IPS-20b (cell line): ENCODE measurements at regions not wholly inside any gene's neighbourhood (a gene's known extent, or its start where the extent isn't known, plus 50 kb on each side); places are given as distances from the start of the nearest gene placed in this dataset.

Experiments used
- H3K27ac ChIP-seq: one replicate; pipeline ENCODE4 v1.5.1; 2013; ENCODE audit warnings: low read length
- H3K27me3 ChIP-seq: 2 replicates; pipeline ENCODE4 v1.6.1; 2013; ENCODE audit warnings: mild to moderate bottlenecking, low read length, inconsistent platforms; ENCODE audit not compliant: insufficient read depth
- H3K36me3 ChIP-seq: 2 replicates; pipeline ENCODE4 v1.6.1; 2013; ENCODE audit warnings: low read depth, mild to moderate bottlenecking, inconsistent platforms, low read length, moderate library complexity; ENCODE audit not compliant: insufficient read depth
- H3K4me1 ChIP-seq: 2 replicates; pipeline ENCODE4 v1.6.1; 2013; ENCODE audit warnings: mild to moderate bottlenecking, control low read depth, inconsistent platforms, low read length, moderate library complexity; ENCODE audit not compliant: insufficient read depth
- H3K4me3 ChIP-seq: 2 replicates; pipeline ENCODE4 v1.5.1; 2013; ENCODE audit warnings: mild to moderate bottlenecking, low read length, inconsistent platforms
- H3K9ac ChIP-seq: 2 replicates; pipeline ENCODE4 v1.6.1; 2013; ENCODE audit warnings: low read depth, mild to moderate bottlenecking, inconsistent platforms, low read length, moderate library complexity
- H3K9me3 ChIP-seq: 2 replicates; pipeline ENCODE4 v1.6.1; 2013; ENCODE audit warnings: mild to moderate bottlenecking, low read depth, low read length, inconsistent platforms; ENCODE audit not compliant: insufficient read depth

DNA sequence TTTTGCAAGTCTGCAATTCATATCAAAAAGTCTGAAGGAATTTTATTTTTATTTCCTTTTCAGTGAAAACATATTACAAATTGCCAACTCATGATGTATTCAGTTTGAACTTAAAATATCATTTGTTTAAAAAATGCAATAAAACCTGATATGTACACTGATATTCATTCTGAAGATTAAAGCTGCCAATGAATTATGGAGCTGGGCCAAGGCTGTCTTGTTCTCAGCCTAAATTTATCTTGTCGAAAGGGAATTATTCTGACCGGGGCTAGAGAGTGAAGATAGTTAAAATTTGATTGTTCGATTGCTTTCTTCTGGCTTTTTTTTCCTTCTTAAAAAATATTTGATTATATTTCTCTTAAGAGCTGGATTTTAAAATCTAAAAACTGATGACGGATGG, 54.0 kb upstream of the RBFOX1 start:
- no peaks in the 10 kb centered on the region for H3K9me3 ChIP-seq
- no peak overlapping the region for H3K4me3 ChIP-seq
- no peak overlapping the region for H3K9ac ChIP-seq
- H3K27me3 ChIP-seq = no peaks in the 10 kb centered on the region
- H3K27ac ChIP-seq = no peak overlapping the region
- H3K4me1 ChIP-seq = no peaks in the 10 kb centered on the region
- H3K36me3 ChIP-seq = no peaks in the 10 kb centered on the region

DNA sequence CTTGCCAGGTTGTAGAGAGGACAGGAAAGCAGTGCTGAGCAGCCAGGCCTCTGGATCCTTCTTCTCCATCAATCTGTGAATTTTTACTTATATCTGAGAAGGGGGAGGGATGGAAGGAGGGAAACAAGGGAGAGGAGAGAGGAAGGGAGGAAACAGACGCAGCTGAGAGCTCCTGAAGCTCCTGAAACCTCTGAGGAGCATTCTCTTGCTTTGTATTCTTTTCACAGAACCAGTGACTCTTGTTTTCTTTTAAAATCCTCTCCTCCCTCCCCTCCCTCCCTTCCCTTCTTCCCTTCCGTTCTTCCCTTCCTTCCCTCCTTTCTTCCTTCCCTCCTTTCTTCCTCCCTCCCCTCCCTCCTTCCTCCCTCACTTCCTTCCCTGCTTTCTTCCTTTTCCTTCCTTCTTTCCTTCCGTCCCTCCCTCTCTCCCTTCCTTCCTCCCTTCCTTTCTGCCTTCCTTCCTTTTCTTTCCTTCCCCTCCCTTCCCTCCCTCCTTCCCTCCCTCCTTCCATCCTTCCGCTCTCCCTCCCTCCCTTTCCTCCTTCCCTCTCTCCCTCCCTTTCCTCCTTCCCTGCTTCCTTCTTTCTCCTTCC, 60.0 kb upstream of the RBFOX1 start:
- Histone ChIP-seq H3K4me3 (no peak overlapping the region), H3K4me1 (no peaks in the 10 kb centered on the region), H3K9ac (no peak overlapping the region), H3K36me3 (no peaks in the 10 kb centered on the region), H3K9me3 (no peaks in the 10 kb centered on the region), H3K27me3 (no peaks in the 10 kb centered on the region), H3K27ac (no peak overlapping the region)

DNA sequence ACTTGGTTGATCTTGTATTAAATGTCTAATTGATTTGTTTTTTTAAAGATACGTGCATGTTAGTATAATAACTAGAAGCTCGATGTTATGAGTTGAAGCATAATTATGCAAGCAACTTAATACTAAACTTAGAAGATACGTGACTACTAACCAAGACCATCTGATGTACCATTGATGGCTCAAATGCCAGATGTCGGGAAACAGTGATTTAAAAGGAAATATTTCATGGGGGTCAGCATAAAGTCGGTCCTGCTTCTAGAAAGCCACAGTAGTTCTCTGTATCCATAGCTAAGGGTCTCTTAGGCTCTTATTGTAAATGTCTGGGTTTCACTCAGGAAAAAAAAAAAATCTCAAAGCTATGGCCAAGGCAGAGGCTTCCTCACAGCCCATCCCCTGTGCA, 61.2 kb upstream of the RBFOX1 start:
- H3K9ac ChIP-seq = no peak overlapping the region
- no peaks in the 10 kb centered on the region for H3K4me1 ChIP-seq
- no peak overlapping the region for H3K27ac ChIP-seq
- H3K27me3 ChIP-seq = no peaks in the 10 kb centered on the region
- H3K4me3 ChIP-seq = no peak overlapping the region
- no peaks in the 10 kb centered on the region for H3K36me3 ChIP-seq
- H3K9me3 ChIP-seq = no peaks in the 10 kb centered on the region

DNA sequence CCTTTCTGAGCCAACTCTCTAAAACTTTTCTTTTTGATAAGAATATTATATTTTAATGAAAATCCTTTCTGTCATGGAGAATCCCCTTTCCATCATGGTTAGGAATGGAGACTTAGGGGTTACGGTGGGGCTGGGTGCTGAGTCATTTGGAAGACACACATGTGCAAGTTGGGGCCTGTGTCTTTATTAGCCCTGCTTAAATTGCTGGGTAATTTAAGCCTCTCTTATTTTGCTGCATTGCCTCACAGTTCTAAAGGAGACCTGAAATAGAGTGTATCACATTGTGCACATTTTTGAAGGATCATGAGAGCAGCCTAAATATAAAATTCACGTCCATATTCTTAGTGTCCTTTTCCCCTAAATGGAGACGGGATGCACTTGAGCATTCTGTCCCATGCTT, 61.8 kb upstream of the RBFOX1 start:
- Histone ChIP-seq H3K27me3 (no peaks in the 10 kb centered on the region), H3K9ac (no peak overlapping the region), H3K9me3 (no peaks in the 10 kb centered on the region), H3K4me1 (no peaks in the 10 kb centered on the region), H3K36me3 (no peaks in the 10 kb centered on the region), H3K27ac (no peak overlapping the region), H3K4me3 (no peak overlapping the region)

DNA sequence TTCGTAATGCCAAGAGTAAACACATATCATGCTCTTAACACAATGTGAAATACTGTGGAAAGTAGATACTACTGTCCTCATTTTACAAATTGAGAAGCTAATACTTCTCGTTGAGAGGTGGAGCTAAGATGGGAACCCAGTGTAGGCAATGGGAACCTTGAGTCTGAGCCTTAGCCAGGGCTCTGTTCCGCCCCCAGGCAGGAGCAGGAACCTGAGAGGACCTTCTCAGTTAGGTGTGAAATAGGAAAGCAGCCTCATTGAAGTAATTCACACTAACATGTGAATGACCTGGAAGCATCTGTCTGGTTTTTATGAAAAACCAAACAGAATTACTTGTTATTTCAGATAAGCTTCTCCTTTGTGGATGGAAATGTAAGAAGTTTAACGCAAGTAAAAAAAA, 62.6 kb upstream of the RBFOX1 start:
- no peaks in the 10 kb centered on the region for H3K27me3 ChIP-seq
- H3K9ac ChIP-seq = no peak overlapping the region
- H3K4me1 ChIP-seq = no peaks in the 10 kb centered on the region
- H3K9me3 ChIP-seq = no peaks in the 10 kb centered on the region
- no peak overlapping the region for H3K4me3 ChIP-seq
- H3K27ac ChIP-seq = no peak overlapping the region
- H3K36me3 ChIP-seq = no peaks in the 10 kb centered on the region

DNA sequence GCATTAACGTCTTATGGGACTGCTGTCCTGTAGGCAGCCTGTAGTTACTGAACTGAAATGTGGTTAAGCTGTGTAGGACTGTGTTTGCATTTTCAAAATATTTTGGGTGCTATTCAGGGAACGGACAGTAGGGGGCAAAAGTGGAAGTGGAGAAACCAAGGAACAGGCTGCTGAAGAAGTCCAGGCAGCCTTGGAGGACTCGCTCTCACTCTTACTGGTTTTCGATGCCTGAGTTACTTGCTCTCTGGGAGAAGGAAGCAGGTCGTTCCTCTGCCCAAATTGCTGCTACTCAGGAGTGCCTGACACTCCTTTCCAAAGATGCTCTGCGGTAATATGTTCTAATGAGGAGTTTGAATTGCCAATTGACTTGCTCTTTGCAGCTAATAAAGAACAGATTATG, 64.5 kb upstream of the RBFOX1 start:
- no peaks in the 10 kb centered on the region for H3K27me3 ChIP-seq
- no peak overlapping the region for H3K9ac ChIP-seq
- H3K4me3 ChIP-seq = no peak overlapping the region
- H3K36me3 ChIP-seq = no peaks in the 10 kb centered on the region
- H3K27ac ChIP-seq = no peak overlapping the region
- no peaks in the 10 kb centered on the region for H3K4me1 ChIP-seq
- no peaks in the 10 kb centered on the region for H3K9me3 ChIP-seq

DNA sequence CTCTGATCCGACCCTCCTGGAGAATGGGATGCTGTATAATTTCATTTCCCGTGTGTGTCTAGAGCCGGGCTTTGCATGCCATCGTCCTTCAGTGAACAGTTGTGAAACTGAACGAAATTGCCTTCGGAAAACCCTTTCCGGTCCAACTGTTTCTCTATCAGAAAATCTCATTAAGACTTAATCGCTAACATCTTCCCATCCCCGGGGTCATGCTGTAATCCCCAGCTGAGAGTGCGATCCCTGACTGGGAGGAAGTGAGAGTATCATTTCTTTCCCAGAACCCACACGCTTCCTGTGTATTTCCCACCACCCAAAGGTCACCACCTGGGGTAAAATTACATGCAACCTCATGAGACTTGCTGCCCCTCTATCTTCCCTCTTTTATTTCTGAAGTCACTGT, 75.6 kb upstream of the RBFOX1 start:
- Histone ChIP-seq H3K9me3 (no peaks in the 10 kb centered on the region), H3K27ac (no peak overlapping the region), H3K27me3 (no peaks in the 10 kb centered on the region), H3K4me1 (no peaks in the 10 kb centered on the region), H3K4me3 (no peak overlapping the region), H3K9ac (no peak overlapping the region), H3K36me3 (no peaks in the 10 kb centered on the region)

DNA sequence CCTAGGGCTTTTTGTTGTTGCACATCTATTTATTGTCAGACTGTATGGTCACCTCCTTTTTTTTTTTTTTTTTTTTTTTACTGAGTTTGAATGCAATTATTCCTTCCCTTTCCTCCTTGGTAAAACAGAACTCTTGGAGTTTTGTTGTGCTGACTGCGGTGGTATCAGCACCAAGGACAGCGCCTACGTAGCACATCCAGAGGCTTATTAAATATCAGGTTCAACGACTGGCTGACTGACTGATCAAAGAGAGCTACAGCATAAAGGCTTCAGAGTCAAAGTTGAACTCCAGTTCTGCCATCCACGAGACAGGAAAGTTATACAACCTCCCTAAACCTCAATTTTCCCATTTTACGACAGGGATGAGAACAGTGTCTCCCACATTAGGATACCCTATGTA, 86.1 kb upstream of the RBFOX1 start:
- Histone ChIP-seq H3K9me3 (no peaks in the 10 kb centered on the region), H3K27ac (no peak overlapping the region), H3K4me3 (no peak overlapping the region), H3K36me3 (no peaks in the 10 kb centered on the region), H3K9ac (no peak overlapping the region), H3K27me3 (no peaks in the 10 kb centered on the region), H3K4me1 (no peaks in the 10 kb centered on the region; the same call in 1 of the 2 replicates)

DNA sequence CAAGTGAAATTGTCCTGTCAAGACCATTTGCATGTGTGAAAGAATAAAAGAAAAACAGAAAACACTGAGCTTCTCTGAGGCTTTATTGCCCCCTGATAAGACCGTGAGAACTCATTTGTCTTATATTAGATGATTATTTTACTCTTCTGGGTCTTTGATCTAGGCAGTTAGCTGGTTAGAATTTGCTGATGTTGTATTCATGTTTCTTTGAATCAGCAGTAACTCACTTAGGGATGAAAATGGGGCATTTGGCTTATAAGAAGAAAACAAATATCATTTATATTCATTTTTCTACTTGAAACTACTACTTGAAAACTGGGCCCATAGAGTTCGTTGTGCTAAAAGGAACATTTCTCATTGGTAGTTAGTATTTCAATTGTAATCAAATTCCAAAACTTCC, 93.1 kb upstream of the RBFOX1 start:
- no peaks in the 10 kb centered on the region for H3K36me3 ChIP-seq
- H3K27ac ChIP-seq = no peak overlapping the region
- H3K4me1 ChIP-seq = no peaks in the 10 kb centered on the region
- no peaks in the 10 kb centered on the region for H3K9me3 ChIP-seq
- H3K9ac ChIP-seq = no peak overlapping the region
- no peaks in the 10 kb centered on the region for H3K27me3 ChIP-seq
- H3K4me3 ChIP-seq = no peak overlapping the region

DNA sequence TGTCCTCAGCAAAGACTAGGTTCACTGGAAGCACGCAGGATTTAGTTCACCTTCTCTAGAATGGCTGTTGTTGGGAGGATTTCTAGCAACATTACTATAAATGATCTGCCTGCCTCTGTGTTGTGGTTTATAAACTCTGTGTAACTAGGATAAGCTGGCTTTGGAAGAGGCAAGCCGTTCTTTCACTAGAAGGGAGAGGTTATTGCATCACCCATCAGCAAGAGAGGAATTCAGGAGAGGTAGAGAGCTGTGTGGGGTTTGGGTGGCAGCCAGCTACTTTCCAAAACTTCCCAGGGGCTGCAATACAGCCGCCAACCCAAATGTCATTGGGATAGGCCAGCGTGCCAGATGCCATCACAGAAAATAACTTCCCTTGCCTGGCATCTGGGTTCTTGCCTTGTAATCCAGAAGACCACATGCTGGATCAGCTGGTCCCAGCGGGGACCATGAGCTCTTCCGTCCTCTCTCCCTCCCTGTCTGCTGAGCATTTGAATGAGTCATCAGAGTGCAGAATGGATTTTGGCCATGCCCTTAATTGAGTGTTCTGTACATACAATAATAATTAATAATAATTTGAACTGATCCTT, 95.7 kb upstream of the RBFOX1 start:
- H3K9ac ChIP-seq = no peak overlapping the region
- H3K27me3 ChIP-seq = no peaks in the 10 kb centered on the region
- no peak overlapping the region for H3K27ac ChIP-seq
- H3K4me1 ChIP-seq = peaks cover 8% of the 10 kb centered on the region; the same call in 1 of the 2 replicates
- no peaks in the 10 kb centered on the region for H3K9me3 ChIP-seq
- no peaks in the 10 kb centered on the region for H3K36me3 ChIP-seq
- H3K4me3 ChIP-seq = no peak overlapping the region

DNA sequence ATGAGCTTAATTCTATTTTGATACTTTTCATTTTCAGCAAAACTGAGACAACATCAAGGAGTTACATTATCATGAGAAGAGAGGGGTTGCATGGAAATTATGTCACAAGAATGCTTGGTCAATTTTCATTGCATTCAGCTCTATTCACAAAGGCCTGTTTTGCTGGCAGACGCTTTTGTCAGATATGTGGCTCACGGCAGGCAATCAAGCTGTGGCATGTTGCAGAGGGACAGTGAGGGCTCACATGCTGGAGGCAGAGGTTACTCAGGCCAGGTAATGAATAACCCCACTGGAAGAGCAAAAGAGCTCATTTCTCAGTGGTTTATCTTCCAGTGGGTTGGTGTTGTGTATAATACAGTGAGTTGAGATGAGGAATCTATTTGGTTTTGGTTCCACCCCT, 98.7 kb upstream of the RBFOX1 start:
- H3K4me1 ChIP-seq = peaks cover 8% of the 10 kb centered on the region; the same call in 1 of the 2 replicates
- H3K27me3 ChIP-seq = no peaks in the 10 kb centered on the region
- no peaks in the 10 kb centered on the region for H3K9me3 ChIP-seq
- no peaks in the 10 kb centered on the region for H3K36me3 ChIP-seq
- no peak overlapping the region for H3K27ac ChIP-seq
- no peak overlapping the region for H3K4me3 ChIP-seq
- H3K9ac ChIP-seq = no peak overlapping the region

DNA sequence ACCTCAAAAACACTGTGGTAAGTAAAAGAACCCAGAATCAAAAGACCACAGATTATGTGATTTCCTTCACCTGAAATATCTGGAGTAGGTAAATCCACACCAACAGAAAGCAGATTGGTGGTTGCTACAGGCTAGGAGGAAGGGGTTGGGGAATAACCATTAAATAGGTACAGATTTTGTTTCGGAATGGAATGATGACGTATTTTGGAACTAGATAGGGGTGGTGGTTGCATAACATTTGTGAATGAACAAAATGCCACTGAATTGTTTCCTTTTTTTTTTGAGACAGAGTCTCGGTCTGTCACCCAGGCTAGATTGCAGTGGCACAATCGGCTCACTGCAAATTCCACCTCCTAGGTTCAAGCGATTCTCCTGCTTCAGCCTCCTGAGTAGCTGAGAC, 100.9 kb upstream of the RBFOX1 start:
- Histone ChIP-seq H3K27ac (no peak overlapping the region), H3K9ac (no peak overlapping the region), H3K4me1 (peaks cover 17% of the 10 kb centered on the region), H3K27me3 (no peaks in the 10 kb centered on the region), H3K9me3 (no peaks in the 10 kb centered on the region), H3K4me3 (no peak overlapping the region), H3K36me3 (no peaks in the 10 kb centered on the region)
